Mesothelial cell of epicardium (in vitro differentiated cells): ENCODE measurements at regions not wholly inside any gene's neighbourhood (a gene's known extent, or its start where the extent isn't known, plus 50 kb on each side); places are given as distances from the start of the nearest gene placed in this dataset.
"Not testable (repeated sequence)": the region's sequence is repeated elsewhere in the genome, so short reads cannot be mapped to it uniquely, and the experiment has no call there.

Experiments used
- DNase-seq, 2 experiments: peaks; one replicate each; pipeline ENCODE4 v3.0.0; 2021; ENCODE audit warnings: low spot score in 2 of 2; ENCODE audit not compliant: unreplicated experiment in 2 of 2
- H3K27ac Mint-ChIP-seq: 2 replicates; pipeline ENCODE4 v1.8.0; 2021; ENCODE audit warnings: mixed read lengths
- H3K27me3 Mint-ChIP-seq: 2 replicates; pipeline ENCODE4 v1.8.0; 2021; ENCODE audit warnings: low read depth, mixed read lengths
- H3K36me3 Mint-ChIP-seq: 2 replicates; pipeline ENCODE4 v1.8.0; 2021; ENCODE audit warnings: mixed read lengths
- H3K4me1 Mint-ChIP-seq: 2 replicates; pipeline ENCODE4 v1.8.0; 2021; ENCODE audit warnings: mixed read lengths
- H3K4me3 Mint-ChIP-seq: 2 replicates; pipeline ENCODE4 v1.8.0; 2021; ENCODE audit warnings: mild to moderate bottlenecking, moderate library complexity, mixed read lengths
- H3K9me3 Mint-ChIP-seq: 2 replicates; pipeline ENCODE4 v1.8.0; 2021; ENCODE audit warnings: mixed read lengths
- TF ChIP-seq, protein P1 (sequence below): fragments of 200-600 bp; sonication (generic); IDR thresholded peaks from one replicate; pipeline ENCODE4 v1.5.0; 2021; ENCODE audit warnings: antibody characterized with exemption; ENCODE audit not compliant: unreplicated experiment

DNA sequence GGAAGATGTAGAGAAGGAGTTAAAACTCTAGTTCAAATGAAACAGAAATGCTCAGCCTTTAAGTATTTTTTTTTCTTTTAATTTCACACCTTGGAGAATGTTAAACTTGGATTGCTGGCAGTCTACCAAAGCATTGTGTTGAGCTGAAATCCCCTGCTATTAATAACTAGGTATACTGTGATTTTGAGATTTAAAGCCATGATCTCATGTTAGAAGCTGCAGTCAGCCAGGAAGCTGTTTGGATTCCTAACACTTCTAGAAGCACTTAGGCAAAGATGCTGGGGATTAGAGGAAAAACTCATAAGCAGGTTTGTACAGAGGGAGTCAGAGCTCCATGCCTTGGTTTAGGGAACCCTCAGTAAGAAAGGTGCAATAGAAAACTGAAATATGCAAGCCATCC lies 141.4 kb downstream of the KIF4B start:
- Mint-ChIP-seq H3K27ac (no peak overlapping the region), H3K4me3 (no peak overlapping the region), H3K27me3 (peaks cover 7% of the 10 kb centered on the region), H3K36me3 (no peaks in the 10 kb centered on the region), H3K9me3 (no peaks in the 10 kb centered on the region), H3K4me1 (no peaks in the 10 kb centered on the region)
- DNase-seq: no peak
- TF ChIP-seq, protein P1, sequence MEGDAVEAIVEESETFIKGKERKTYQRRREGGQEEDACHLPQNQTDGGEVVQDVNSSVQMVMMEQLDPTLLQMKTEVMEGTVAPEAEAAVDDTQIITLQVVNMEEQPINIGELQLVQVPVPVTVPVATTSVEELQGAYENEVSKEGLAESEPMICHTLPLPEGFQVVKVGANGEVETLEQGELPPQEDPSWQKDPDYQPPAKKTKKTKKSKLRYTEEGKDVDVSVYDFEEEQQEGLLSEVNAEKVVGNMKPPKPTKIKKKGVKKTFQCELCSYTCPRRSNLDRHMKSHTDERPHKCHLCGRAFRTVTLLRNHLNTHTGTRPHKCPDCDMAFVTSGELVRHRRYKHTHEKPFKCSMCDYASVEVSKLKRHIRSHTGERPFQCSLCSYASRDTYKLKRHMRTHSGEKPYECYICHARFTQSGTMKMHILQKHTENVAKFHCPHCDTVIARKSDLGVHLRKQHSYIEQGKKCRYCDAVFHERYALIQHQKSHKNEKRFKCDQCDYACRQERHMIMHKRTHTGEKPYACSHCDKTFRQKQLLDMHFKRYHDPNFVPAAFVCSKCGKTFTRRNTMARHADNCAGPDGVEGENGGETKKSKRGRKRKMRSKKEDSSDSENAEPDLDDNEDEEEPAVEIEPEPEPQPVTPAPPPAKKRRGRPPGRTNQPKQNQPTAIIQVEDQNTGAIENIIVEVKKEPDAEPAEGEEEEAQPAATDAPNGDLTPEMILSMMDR: no peak

DNA sequence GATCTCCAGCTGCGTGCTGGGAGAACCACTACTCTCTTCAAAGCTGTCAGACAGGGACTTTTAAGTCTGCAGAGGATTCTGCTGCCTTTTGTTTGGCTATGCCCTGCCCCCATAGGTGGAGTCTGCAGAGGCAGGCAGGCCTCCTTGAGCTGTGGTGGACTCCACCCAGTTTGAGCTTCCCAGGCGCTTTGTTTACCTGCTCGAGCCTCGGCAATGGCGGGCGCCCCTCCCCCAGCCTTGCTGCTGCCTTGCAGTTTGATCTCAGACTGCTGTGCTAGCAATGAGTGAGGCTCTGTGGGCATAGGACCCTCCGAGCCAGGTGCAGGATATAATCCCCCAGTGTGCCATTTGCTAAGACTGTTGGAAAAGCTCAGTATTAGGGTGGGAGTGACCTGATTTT lies 149.5 kb downstream of the KIF4B start:
- H3K9me3 Mint-ChIP-seq, H3K36me3 Mint-ChIP-seq, H3K4me1 Mint-ChIP-seq, DNase-seq, H3K4me3 Mint-ChIP-seq, H3K27ac Mint-ChIP-seq, H3K27me3 Mint-ChIP-seq: not testable (repeated sequence)

DNA sequence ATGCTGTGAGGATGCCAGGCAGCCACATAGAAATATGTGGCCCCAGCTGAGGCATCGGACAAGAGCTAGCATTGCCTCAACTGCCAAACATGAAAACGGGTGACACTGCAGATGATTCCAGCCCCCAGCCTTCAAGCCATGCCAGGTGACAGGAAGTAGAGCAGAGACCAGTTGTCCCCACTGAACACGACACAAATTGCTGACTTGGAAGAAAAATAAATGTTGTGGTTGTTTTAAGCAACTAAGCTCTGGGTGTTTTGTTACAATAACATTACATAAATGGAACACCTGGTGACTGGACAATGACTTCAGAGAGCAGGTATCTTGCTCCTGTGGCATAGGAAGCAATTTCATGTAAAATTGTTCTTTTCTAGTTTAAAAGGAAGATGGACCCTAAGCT lies 154.2 kb downstream of the KIF4B start:
- Mint-ChIP-seq H3K27ac (no peak overlapping the region), H3K4me1 (no peaks in the 10 kb centered on the region), H3K9me3 (peaks cover 14% of the 10 kb centered on the region), H3K36me3 (no peaks in the 10 kb centered on the region), H3K4me3 (no peak overlapping the region), H3K27me3 (no peaks in the 10 kb centered on the region)
- TF ChIP-seq, protein P1: no peak
- DNase-seq: no peak

DNA sequence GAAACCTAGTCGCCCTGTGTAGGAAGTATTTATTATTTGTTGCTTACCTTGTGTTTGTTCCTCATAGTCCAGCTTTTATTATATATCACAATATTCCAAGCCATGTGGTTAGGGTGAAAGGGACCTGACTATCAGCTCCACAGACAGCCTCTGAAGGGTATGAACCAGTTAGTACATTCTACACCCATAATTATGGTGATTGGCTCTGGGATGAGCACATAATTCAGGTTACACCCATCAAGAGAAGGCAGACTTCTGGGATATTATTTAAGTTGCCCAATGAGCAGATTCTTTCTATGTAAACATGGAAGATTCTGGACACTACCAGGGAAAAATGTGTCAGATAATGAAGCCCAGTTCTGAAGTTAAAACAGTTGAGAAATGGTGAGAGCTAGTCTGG lies 168.0 kb downstream of the KIF4B start:
- H3K4me3 Mint-ChIP-seq: no peak overlapping the region
- peaks cover 9% of the 10 kb centered on the region for H3K9me3 Mint-ChIP-seq
- peaks cover 3% of the 10 kb centered on the region for H3K27me3 Mint-ChIP-seq
- H3K4me1 Mint-ChIP-seq: no peaks in the 10 kb centered on the region
- no peak for DNase-seq
- TF ChIP-seq, protein P1: no peak
- no peak overlapping the region for H3K27ac Mint-ChIP-seq
- no peaks in the 10 kb centered on the region for H3K36me3 Mint-ChIP-seq

DNA sequence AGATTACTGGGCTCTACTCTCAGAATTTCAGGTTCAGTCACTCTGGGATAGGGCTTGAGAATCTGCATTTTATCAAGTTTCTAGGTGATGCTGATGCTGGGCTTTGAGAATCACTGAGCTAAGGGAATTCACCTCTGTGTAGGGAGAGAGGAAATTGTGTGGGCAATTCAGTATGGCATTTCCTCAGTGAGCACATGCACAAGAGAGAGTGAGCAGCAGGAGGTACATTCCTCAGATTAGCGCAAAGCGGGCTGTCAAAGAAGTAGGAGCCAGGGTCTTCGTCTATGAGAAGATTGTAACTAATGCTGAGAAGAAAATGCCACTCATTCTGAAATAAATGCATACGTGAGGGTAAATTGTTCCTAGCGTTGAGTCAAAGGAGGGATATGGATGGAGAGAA lies 175.9 kb downstream of the KIF4B start:
- H3K4me1 Mint-ChIP-seq: no peaks in the 10 kb centered on the region
- DNase-seq: no peak
- H3K4me3 Mint-ChIP-seq: no peak overlapping the region
- H3K36me3 Mint-ChIP-seq: no peaks in the 10 kb centered on the region
- H3K27ac Mint-ChIP-seq: no peak overlapping the region
- TF ChIP-seq, protein P1: no peak
- peaks cover 27% of the 10 kb centered on the region for H3K27me3 Mint-ChIP-seq
- H3K9me3 Mint-ChIP-seq: peaks cover 3% of the 10 kb centered on the region

DNA sequence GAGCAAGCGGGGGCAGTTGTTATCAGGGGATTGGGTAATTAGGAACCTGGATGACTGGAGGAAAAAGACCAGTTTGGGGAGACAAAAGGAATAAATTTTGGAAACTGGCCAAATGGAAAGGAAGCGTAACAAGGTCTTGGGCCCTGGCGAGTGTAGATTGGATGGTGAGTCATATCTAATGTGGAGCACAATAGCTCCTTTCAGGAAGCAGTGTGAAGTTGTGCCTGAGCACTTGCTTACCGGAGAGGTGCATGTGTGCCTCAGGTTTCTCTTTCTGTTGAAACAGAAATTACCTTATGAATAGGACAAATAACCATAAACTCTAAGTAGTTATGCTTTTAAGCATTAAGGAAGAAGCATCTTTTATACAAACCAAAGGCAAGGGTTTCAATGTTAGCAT lies 176.4 kb downstream of the KIF4B start:
- H3K4me3 Mint-ChIP-seq: no peak overlapping the region
- peaks cover 3% of the 10 kb centered on the region for H3K9me3 Mint-ChIP-seq
- TF ChIP-seq, protein P1: no peak
- H3K36me3 Mint-ChIP-seq: no peaks in the 10 kb centered on the region
- DNase-seq: no peak
- peaks cover 27% of the 10 kb centered on the region for H3K27me3 Mint-ChIP-seq
- H3K4me1 Mint-ChIP-seq: no peaks in the 10 kb centered on the region
- H3K27ac Mint-ChIP-seq: no peak overlapping the region
